HEK293 (cell line): ENCODE measurements at regions not wholly inside any gene's neighbourhood (a gene's known extent, or its start where the extent isn't known, plus 50 kb on each side); places are given as distances from the start of the nearest gene placed in this dataset.

ENCODE experiments used
- PRDM1 ChIP-seq: fragments of 450-650 bp; formaldehyde crosslinking; IDR thresholded peaks from 2 replicates; pipeline ENCODE4; 2016; ENCODE audit warnings: missing biosample characterization, missing genetic modification characterization
- ZFP37 ChIP-seq: fragments of 450-650 bp; formaldehyde crosslinking; IDR thresholded peaks from 2 replicates; pipeline ENCODE4 v1.5.1; 2016; ENCODE audit warnings: missing biosample characterization, missing genetic modification characterization
- ZNF18 ChIP-seq: fragments of 450-650 bp; formaldehyde crosslinking; IDR thresholded peaks from 2 replicates; pipeline ENCODE4 v1.5.1; 2016; ENCODE audit warnings: missing biosample characterization, missing genetic modification characterization
- ZNF2 ChIP-seq: fragments of 450-650 bp; formaldehyde crosslinking; IDR thresholded peaks from 2 replicates; pipeline ENCODE4 v1.5.1; 2016; ENCODE audit warnings: missing biosample characterization, missing genetic modification characterization
- ZNF501 ChIP-seq: fragments of 450-650 bp; formaldehyde crosslinking; IDR thresholded peaks from 2 replicates; pipeline ENCODE4 v1.5.1; 2016; ENCODE audit warnings: missing biosample characterization, missing genetic modification characterization
- ZNF600 ChIP-seq: fragments of 450-650 bp; formaldehyde crosslinking; IDR thresholded peaks from 2 replicates; pipeline ENCODE4 v1.5.1; 2016; ENCODE audit warnings: missing biosample characterization, missing genetic modification characterization

GRCh38 chr7:116087984-116088383 lies 57.4 kb upstream of the TFEC start:
- TF ChIP-seq ZNF2: no peak
- no peak for TF ChIP-seq PRDM1
- TF ChIP-seq ZFP37 (tag by site-specific recombination): no peak
- no peak for TF ChIP-seq ZNF18 (tag by site-specific recombination)
- TF ChIP-seq ZNF600 (tag by site-specific recombination): no peak
- TF ChIP-seq ZNF501 (tag by site-specific recombination): no peak
